GM12891 (cell line): ENCODE measurements at regions not wholly inside any gene's neighbourhood (a gene's known extent, or its start where the extent isn't known, plus 50 kb on each side); places are given as distances from the start of the nearest gene placed in this dataset.

Experiments
- DNase-seq: peaks from one replicate; pipeline ENCODE4 v3.0.0; 2011; ENCODE audit warnings: low spot score; ENCODE audit not compliant: insufficient read length
- FAIRE-seq: peaks from 2 replicates; lab custom pipeline; 2011; peaks lifted over from hg19 to GRCh38; lab: Jason Lieb, UNC
- PAX5 ChIP-seq: IDR thresholded peaks from 2 replicates; pipeline ENCODE4 v1.6.1; 2011; ENCODE audit warnings: low read length, moderate library complexity, mild to moderate bottlenecking; ENCODE audit not compliant: insufficient read depth, severe bottlenecking
- POLR2A ChIP-seq: IDR thresholded peaks from 2 replicates; pipeline ENCODE4 v1.6.1; 2011; ENCODE audit warnings: low read depth, low read length, control low read depth
- POLR2AphosphoS5 ChIP-seq: IDR thresholded peaks from 2 replicates; pipeline ENCODE4 v1.6.1; 2011; ENCODE audit warnings: low read depth, low read length, control low read depth
- POU2F2 ChIP-seq: IDR thresholded peaks from 2 replicates; pipeline ENCODE4 v1.6.1; 2011; ENCODE audit warnings: low read depth, mild to moderate bottlenecking, control low read depth, low read length, moderate library complexity
- SPI1 ChIP-seq: IDR thresholded peaks from 2 replicates; pipeline ENCODE4 v1.6.1; 2011; ENCODE audit warnings: low read depth, low read length, control low read depth
- TAF1 ChIP-seq: IDR thresholded peaks from 2 replicates; pipeline ENCODE4 v1.6.1; 2011; ENCODE audit warnings: low read depth, low read length, control low read depth

DNA sequence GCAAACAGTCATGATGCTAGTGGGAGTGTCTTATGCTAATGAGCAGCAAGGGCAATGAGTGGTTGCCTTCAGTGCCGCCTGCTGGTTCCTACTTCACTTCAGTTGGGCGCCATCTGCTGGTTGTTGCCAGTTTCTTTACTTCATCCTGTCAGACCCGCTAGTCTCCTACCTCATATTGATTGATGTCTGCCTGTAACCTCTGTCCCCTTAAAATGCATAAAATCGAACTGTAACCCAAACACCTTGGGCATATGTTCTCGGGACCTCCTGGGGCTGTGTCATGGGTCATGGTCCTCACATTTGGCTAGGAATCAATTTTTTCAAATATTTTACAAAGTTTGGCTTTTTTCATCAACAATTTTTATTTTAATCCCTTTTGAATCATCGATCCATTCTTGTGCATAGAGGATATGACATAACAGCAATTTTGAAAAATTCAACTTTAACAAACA lies 62.8 kb upstream of the C7orf33 start:
- DNase-seq (peak; percentile 37), FAIRE-seq (peak; percentile 99)
- TF ChIP-seq SPI1, result no peak
- no peak for TF ChIP-seq POLR2AphosphoS5
- TF ChIP-seq PAX5, result no peak
- peak; percentile 88 for TF ChIP-seq POU2F2
- no peak for TF ChIP-seq TAF1
- TF ChIP-seq POLR2A, result no peak

GRCh38 chr7:148535217-148535616 lies 55.3 kb upstream of the C7orf33 start:
- no peak for FAIRE-seq
- peak; percentile 9 for DNase-seq
- TF ChIP-seq POU2F2 (no peak), TAF1 (no peak), SPI1 (no peak), PAX5 (no peak), POLR2A (no peak), POLR2AphosphoS5 (no peak)

DNA sequence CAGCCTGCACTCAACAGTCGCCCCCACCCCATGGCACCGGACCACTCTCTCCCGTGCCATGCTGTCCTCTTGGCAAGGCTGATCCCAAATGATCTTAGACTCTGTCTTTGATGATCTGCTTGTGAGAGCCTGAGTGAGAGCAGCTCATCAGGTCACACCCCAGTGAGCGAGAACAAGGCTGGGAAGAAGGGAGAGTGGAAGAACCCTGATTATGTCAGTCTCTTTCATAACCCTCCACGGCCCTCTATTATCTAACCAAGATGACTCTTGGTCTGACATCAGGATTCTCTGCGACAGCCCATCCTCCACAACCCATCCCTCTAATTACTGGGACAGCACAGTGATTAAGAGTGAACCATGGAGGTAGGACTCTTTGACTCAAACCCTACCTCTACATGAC lies 53.1 kb upstream of the C7orf33 start:
- FAIRE-seq, result no peak
- TF ChIP-seq TAF1, result no peak
- TF ChIP-seq PAX5, result peak; percentile 69
- TF ChIP-seq SPI1, result no peak
- no peak for TF ChIP-seq POU2F2
- DNase-seq, result no peak

- DNase-seq (no peak), FAIRE-seq (no peak)
- TF ChIP-seq POLR2AphosphoS5, result no peak
- no peak for TF ChIP-seq POU2F2
- no peak for TF ChIP-seq POLR2A
- no peak for TF ChIP-seq PAX5
- no peak for TF ChIP-seq TAF1
- TF ChIP-seq SPI1, result no peak
Observed at GRCh38 chr7:148540041-148540738, 50.4 kb upstream of the C7orf33 start.
